Adrenal gland (tissue), 5 donors: ENCODE measurements at regions not wholly inside any gene's neighbourhood (a gene's known extent, or its start where the extent isn't known, plus 50 kb on each side); places are given as distances from the start of the nearest gene placed in this dataset.

Experiments
- POLR2A ChIP-seq, 2 donors: fragments of 450-650 bp; IDR thresholded peaks; one replicate each; pipeline ENCODE4 v1.6.1; 2017; ENCODE audit warnings: antibody characterized with exemption in 2 of 2, mild to moderate bottlenecking in 2 of 2, moderate library complexity in 1 of 2
- TF ChIP-seq, protein P1 (sequence below), 6 experiments: fragments of 450-650 bp in 4 of 6; fragments of 200-600 bp in 2 of 6; sonication (generic) in 1 of 6; IDR thresholded peaks; 1 replicate in 5 of 6; 2 replicates in 1 of 6; pipeline versions ENCODE4 v1.5.1 to v1.8.0; 2016 to 2021; ENCODE audit warnings: antibody characterized with exemption in 6 of 6, mild to moderate bottlenecking in 2 of 6, moderate library complexity in 1 of 6
- donor health status: DM: no; HTN: no; CAD: no.

GRCh38 chr6:81475646-81476045 is 276.8 kb downstream of the TENT5A start:
- no peak for TF ChIP-seq POLR2A (IDR thresholded peaks at IDR 0.05)
- TF ChIP-seq, protein P1, sequence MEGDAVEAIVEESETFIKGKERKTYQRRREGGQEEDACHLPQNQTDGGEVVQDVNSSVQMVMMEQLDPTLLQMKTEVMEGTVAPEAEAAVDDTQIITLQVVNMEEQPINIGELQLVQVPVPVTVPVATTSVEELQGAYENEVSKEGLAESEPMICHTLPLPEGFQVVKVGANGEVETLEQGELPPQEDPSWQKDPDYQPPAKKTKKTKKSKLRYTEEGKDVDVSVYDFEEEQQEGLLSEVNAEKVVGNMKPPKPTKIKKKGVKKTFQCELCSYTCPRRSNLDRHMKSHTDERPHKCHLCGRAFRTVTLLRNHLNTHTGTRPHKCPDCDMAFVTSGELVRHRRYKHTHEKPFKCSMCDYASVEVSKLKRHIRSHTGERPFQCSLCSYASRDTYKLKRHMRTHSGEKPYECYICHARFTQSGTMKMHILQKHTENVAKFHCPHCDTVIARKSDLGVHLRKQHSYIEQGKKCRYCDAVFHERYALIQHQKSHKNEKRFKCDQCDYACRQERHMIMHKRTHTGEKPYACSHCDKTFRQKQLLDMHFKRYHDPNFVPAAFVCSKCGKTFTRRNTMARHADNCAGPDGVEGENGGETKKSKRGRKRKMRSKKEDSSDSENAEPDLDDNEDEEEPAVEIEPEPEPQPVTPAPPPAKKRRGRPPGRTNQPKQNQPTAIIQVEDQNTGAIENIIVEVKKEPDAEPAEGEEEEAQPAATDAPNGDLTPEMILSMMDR (IDR thresholded peaks at IDR 0.05) = no peak
